HG03354 (cell line): ENCODE measurements at regions not wholly inside any gene's neighbourhood (a gene's known extent, or its start where the extent isn't known, plus 50 kb on each side); places are given as distances from the start of the nearest gene placed in this dataset.
"Not testable (repeated sequence)": the region's sequence is repeated elsewhere in the genome, so short reads cannot be mapped to it uniquely, and the experiment has no call there.

Experiments
- ATAC-seq: cut with Tn5 transposase; IDR thresholded peaks from one replicate; pipeline ENCODE4 v1.9.1; 2021; ENCODE audit warnings: mild to moderate bottlenecking; ENCODE audit not compliant: unreplicated experiment, poor library complexity, severe bottlenecking

GRCh38 chr2:150373374-150373773 lies 114.1 kb downstream of the RND3 start:
- ATAC-seq = no peak

- no peak for ATAC-seq
These were observed 116.2 kb downstream of the RND3 start for GRCh38 chr2:150371044-150371818.

DNA sequence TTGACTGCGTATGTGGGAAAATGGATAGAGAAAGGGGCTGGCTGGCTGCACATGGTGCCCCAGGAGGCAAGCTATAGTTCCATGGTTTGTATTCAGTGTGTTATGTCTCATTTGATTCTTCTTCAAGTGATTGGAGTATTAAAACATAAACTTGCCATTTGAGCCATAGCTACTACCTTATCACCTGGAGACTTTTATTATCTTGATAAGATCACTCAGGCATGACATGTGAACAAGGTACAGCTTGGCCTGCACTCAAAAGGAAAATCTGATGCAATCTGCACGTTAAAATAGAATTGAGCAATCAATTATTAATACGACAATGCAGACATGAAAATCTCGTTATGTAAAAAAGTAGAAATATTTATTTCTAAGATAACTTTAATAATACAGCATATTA lies 116.9 kb downstream of the RND3 start:
- no peak for ATAC-seq

DNA sequence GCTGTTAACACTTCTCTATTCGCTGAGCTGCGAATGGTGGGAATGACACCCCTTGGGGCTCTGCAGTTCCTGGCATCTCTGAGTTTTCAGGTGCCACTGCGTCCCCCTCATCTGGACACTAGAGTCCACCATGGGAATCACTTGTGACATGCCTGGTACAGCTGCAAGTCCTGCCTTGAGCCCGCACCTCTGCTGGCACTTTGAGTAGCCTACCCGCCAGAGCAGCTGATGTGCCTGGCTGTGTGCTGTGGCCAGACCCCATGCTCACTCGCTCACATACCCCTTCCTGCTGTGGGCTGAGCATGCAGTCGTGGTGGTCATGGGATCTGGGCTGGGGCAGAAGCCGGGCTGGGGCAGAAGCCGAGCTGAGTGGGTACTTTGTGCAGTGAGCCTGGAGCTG lies 117.6 kb downstream of the RND3 start:
- no peak for ATAC-seq

GRCh38 chr2:150358468-150358807 lies 129.0 kb downstream of the RND3 start:
- ATAC-seq = no peak

DNA sequence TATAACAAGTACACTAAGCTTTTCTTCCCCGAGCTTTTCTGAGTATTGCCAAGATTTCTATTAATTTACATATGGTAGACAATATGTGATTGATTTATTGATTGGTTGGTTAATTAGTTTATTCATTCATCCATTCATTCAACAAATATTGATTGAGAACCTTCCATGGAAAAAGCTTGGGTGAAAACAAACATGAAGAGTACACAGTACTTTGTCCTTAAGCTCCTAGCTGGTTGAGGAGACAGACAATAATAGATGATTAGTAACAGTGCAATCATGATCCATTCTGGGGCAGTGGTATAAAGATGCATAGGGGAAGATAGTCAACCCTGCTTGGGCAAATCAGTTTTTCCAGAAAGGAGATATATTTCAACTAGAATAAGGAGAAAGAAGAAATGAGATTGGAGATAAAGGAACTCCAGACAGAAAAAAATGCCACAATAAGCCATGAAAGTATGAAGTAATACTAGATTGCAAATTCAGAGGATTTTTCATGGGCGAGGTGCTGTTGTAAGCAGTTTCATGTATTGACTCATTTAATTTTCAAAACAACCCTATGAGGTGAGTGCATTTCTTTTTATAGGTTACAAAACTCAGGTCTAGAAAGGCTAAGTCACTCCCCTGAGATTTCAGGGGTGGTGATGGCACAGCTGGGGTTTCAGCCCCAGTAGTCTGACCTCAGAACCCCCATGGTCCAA lies 129.5 kb downstream of the RND3 start:
- ATAC-seq = peak; percentile 68

DNA sequence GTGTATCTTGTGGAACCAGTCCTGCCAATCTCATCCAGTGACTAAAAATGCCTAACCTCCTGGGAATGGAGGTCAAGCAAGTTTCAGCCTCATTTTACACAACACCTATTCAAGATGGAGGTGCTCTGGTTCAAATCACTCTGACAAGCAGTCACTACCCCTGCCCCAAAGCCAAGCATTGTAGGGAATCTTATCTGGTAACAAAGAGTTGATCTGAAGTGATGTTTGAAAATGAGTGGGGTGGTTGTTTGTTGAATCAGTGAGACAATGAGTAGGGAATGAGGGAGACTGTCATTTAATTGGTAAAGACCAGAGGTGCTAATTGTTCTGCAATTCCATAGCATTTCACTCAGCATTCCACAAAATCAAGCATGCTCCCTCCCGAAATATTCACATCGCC lies 132.0 kb downstream of the RND3 start:
- ATAC-seq = no peak

DNA sequence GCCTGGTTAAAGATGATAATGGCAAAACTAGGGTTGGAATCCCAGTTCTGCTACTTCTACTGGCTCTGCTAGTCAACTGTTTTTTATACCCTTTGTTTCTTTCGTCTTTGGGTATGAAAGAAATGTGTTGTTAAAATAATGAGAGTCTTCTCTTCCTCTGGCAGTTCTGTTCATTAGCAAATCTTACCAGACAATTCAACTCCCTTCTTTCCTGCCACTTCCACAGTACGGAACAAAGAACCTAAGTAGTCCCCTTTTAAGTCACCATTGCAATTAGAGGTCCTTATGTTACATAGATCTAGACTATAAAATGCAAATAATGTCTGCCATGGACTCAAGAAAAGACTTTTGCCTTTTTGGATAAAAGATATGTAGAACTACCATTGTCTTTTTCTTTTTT lies 134.1 kb downstream of the RND3 start:
- ATAC-seq = no peak

- ATAC-seq = no peak
These were observed 135.5 kb downstream of the RND3 start for GRCh38 chr2:150351922-150352321.

DNA sequence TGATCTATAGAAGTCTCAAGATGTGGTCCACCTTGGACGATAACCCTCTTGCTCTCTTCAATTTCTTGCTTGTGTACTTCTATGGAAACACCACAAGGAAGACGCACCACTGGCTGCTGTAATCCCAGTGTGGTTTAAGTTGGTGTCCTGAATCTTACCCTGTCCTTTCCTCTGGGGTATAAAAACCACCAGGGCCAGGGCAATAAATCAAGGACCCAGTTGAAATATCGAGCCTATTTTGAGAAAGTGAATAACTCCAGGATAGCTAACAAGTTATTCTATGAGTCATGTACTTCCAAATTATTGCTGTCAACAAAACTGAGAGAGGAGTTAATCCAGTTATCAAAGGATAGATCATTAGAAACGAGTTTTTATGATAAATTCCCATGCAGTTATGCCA lies 137.0 kb downstream of the RND3 start:
- ATAC-seq = no peak

GRCh38 chr2:150346806-150347205 lies 140.7 kb downstream of the RND3 start:
- no peak for ATAC-seq

DNA sequence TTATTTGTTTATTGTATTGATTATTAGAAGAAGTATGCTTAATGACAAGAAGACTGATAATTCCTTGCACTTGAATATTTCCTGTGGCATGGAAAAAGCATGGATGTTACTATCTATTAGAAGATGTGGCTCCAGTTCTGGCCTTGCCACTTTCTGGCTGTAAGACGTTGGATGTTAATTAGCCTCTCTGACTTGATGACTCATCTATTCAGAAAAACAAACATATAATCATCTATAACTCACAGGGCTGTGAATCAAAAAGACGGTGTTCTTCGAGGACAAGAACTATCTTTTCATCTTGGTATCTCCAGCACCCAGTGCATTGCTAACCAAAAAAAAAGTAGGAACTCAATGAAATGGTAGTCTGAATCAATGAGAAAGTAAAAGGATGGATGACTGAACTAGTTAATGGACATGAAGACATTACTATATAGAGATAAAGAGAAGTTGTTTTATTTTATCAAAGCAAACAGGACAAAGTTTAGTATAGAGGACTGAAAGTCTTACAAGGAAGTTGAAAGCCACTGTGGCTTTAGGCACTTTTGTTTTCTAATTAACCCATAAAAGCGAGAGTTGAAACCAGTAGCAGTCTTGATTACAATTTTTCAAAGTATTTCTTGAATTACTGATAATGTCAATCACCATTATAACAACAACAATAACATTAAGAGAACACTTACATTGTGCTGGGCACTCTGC lies 145.3 kb downstream of the RND3 start:
- no peak for ATAC-seq

DNA sequence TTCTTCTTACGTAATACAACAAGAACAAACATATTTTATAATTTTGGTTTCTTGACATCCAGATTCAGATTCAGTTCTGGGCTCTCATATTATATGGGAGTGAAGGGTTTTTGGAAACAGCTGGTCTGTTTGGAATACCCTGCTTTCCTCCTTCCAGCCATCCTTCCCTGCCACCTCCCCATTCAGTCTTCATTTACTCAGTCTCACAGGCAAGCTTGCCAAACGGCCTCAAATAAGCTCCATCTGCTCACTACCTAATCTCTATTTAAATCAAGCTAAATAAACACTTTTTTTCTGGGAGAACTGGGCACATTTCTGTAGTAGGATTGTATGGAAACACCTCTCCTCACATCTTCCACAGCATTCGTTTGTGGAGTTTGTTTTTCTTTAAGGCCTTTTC lies 147.5 kb downstream of the RND3 start:
- ATAC-seq = no peak

DNA sequence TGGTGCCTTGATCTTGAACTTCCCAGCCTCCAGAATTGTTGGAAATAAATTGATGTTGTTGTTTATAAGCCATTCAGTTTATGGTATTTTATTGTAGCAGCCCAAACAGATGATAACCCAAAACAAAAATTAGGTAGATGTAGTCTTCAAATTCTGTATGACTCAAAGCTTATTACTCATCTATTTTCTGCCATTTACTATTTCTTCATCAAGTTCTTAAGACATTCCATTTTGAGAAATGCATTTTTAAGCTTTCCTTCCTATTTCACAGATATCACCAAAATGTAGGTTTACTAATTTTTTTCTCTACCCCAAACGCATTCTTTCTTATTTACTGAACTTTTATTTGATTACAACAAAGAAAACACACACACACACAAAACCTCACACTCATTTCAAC lies 148.2 kb downstream of the RND3 start:
- ATAC-seq = no peak

GRCh38 chr2:150335596-150335995 lies 151.9 kb downstream of the RND3 start:
- no peak for ATAC-seq

DNA sequence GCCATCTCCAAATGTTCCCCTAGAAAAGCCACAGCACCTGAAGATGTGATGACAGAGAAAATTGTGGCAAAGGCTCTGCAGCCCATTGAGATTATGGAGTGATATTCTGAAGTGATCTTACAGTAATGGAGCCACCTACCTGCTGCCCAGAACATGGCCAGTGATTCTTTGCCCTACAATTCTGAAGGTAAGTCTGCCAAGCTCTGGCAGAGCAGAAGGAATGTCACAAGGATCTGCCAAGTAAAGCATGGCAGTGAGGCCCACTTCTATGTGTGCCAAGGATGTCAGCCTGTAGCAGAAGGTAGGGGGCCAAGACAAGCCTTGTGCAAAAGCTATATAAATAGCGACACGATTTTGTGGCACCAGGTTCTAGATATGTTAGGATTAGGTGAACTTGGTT lies 155.1 kb downstream of the RND3 start:
- ATAC-seq = no peak

DNA sequence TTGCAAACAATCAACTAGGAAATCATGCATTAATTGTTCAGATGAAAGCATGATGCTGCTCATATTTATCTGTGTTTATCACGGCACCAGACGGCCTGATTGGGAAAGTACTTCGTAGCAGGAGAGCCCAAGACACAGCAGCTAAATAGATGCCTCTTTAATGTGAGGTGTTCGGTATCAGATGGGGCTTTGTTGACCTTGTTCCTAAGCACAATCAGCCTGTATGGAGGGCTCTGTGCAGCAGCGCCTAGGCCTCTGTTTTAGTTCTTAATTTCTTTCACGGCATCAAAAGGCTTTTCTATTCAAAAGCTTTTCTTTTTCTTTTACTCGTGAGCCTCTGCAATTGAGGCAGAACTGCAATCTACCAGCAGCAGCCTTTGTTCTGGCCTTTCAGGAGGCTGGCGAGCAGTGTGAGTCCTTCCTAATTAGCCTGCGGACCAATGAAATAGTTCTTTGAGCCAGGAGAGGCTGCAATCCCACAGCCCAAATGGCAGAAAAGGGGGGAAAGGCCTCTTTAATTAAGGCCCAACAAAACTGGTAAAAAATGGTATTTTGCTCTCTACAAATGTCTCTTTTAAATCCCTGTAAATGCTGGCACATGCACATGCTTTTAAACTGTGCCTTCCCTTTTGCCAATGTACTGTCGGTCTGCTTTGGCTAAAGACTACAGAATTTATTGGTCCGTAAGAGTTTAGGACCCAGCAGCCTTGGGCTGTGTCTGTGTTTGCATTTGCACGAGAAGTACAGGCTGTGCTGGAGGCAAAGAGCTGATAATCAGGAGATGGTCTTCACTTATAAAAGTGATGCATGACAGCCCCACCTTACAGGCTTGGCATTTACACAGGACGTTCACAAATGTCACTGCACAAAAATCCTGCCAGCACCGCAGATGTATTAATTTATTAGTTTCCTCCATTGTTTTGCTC lies 159.6 kb downstream of the RND3 start:
- ATAC-seq = no peak

DNA sequence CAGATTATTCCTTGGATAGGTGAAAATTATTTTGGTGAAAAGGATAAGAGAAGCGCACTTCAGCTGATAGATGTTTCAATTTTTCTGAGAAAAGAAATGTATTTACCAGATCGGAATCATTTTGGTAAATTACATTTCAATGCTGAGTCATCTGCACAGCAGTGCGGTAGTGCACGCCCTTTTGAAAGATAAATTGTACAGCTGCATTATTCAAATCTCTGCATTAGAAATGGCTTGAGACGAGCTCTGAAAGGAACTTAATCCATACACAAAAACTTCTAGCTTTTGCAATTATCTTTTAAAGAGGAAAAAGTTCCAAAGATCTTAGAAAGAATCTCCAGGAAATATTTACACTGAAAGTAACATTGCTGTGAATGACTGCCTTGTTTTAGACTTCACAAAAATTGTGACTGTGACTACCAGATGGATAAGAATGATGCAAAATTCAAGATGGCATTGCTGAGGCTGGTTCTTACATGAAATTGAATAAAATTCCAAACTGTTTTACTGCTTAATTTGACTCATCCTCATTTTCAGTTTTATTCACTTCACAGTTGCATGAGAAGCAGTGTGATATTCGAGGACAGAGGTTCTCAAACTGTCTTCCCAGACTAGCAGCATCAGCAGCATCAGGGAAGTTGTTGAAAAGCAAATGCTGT lies 161.7 kb downstream of the RND3 start:
- no peak for ATAC-seq

GRCh38 chr2:150323071-150323470 lies 164.4 kb downstream of the RND3 start:
- not testable (repeated sequence) for ATAC-seq
